ENCODE measurements at regions not wholly inside any gene's neighbourhood (a gene's known extent, or its start where the extent isn't known, plus 50 kb on each side); places are given as distances from the start of the nearest gene placed in this dataset.

- Histone ChIP-seq H3K4me1 (ENCODE audit: control insufficient read depth, extremely low read depth, insufficient read depth, low read length) (peaks cover 9% of the 10 kb centered on the region), H3K4me3 (ENCODE audit: control insufficient read depth in 2 of 3, extremely low read depth in 1 of 3, insufficient read depth in 2 of 3, low read depth in 1 of 3, low read length in 3 of 3) (no peak overlapping the region), H3K27me3 (ENCODE audit: control insufficient read depth, extremely low read depth, insufficient read depth, low read length) (peaks cover 20% of the 10 kb centered on the region), H3K4me2 (ENCODE audit: control insufficient read depth, extremely low read depth, insufficient read depth, low read depth, low read length) (no peak overlapping the region), H3K27ac (ENCODE audit: control insufficient read depth, insufficient read depth, low read length) (no peak overlapping the region), H3K9me3 (ENCODE audit: control insufficient read depth, low read depth, low read length) (no peaks in the 10 kb centered on the region), H3K9ac (ENCODE audit: control insufficient read depth, extremely low read depth, insufficient read depth, low read length) (no peak overlapping the region), H3K36me3 (ENCODE audit: control insufficient read depth in 2 of 2, extremely low read depth in 1 of 2, insufficient read depth in 2 of 2, low read length in 2 of 2) (no peaks in the 10 kb centered on the region), H4K20me1 (ENCODE audit: control insufficient read depth, extremely low read depth, insufficient read depth, low read length) (peaks cover 2% of the 10 kb centered on the region), H3K9me1 (ENCODE audit: control insufficient read depth, extremely low read depth, insufficient read depth, low read length) (no peaks in the 10 kb centered on the region), H3K79me2 (ENCODE audit: control insufficient read depth, insufficient read depth, low read length) (no peaks in the 10 kb centered on the region), H2AFZ (ENCODE audit: control insufficient read depth, low read length) (no peak overlapping the region)
- DNase-seq (ENCODE audit: low read depth, low spot score) (no peak), FAIRE-seq (no peak)
- TF ChIP-seq EZH2 (IDR thresholded peaks at IDR 0.05; ENCODE audit: low read length) (no peak), CTCF (optimal IDR thresholded peaks at IDR 0.05 in 1 of 3, IDR thresholded peaks at IDR 0.05 in 1 of 3, conservative IDR thresholded peaks at IDR 0.05 in 1 of 3; ENCODE audit: extremely low read depth in 1 of 3, insufficient read depth in 2 of 3, low read length in 3 of 3) (no peak)
- dilution Hi-C loops (cut with MboI; ENCODE audit: extremely low pct_ligation_motif_present, low sequenced_read_pairs): no loop called here
Measured at GRCh38 chr16:85472514-85472913, 140.6 kb upstream of the GSE1 start.

DNA sequence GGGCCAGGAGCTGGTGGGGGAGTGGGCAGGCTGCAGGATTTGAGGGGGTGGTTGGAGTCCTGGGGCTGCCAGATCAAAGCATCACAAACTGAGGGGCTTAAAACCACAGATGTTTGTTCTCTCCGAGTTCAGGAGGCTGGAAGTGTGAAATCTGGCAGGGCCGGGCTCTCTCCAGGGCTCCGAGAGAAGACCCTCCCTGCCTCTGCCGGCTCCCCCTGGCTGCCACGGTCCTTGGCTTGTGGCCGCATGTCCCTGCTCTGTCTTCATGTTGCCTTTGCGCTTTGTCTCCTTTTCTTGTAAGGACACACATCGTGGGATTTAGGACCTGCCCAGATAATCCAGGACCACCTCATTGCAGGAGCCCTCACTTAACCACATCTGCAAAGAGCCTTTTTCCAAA, 139.8 kb upstream of the GSE1 start:
- Histone ChIP-seq H3K4me2 (ENCODE audit: control insufficient read depth, extremely low read depth, insufficient read depth, low read depth, low read length) (no peak overlapping the region), H2AFZ (ENCODE audit: control insufficient read depth, low read length) (no peak overlapping the region), H3K9me3 (ENCODE audit: control insufficient read depth, low read depth, low read length) (no peaks in the 10 kb centered on the region), H3K36me3 (ENCODE audit: control insufficient read depth in 2 of 2, extremely low read depth in 1 of 2, insufficient read depth in 2 of 2, low read length in 2 of 2) (no peaks in the 10 kb centered on the region), H3K27ac (ENCODE audit: control insufficient read depth, insufficient read depth, low read length) (no peak overlapping the region), H3K4me1 (ENCODE audit: control insufficient read depth, extremely low read depth, insufficient read depth, low read length) (peaks cover 9% of the 10 kb centered on the region), H3K4me3 (ENCODE audit: control insufficient read depth in 2 of 3, extremely low read depth in 1 of 3, insufficient read depth in 2 of 3, low read depth in 1 of 3, low read length in 3 of 3) (no peak overlapping the region), H3K79me2 (ENCODE audit: control insufficient read depth, insufficient read depth, low read length) (no peaks in the 10 kb centered on the region), H3K9ac (ENCODE audit: control insufficient read depth, extremely low read depth, insufficient read depth, low read length) (no peak overlapping the region), H3K9me1 (ENCODE audit: control insufficient read depth, extremely low read depth, insufficient read depth, low read length) (no peaks in the 10 kb centered on the region), H3K27me3 (ENCODE audit: control insufficient read depth, extremely low read depth, insufficient read depth, low read length) (peaks cover 20% of the 10 kb centered on the region), H4K20me1 (ENCODE audit: control insufficient read depth, extremely low read depth, insufficient read depth, low read length) (peaks cover 2% of the 10 kb centered on the region)
- dilution Hi-C loops (cut with MboI; ENCODE audit: extremely low pct_ligation_motif_present, low sequenced_read_pairs): no loop called here
- no peak for DNase-seq (ENCODE audit: low read depth, low spot score)
- FAIRE-seq: no peak
- no peak for TF ChIP-seq CTCF (optimal IDR thresholded peaks at IDR 0.05 in 1 of 3, IDR thresholded peaks at IDR 0.05 in 1 of 3, conservative IDR thresholded peaks at IDR 0.05 in 1 of 3; ENCODE audit: extremely low read depth in 1 of 3, insufficient read depth in 2 of 3, low read length in 3 of 3)
- TF ChIP-seq EZH2 (IDR thresholded peaks at IDR 0.05; ENCODE audit: low read length): no peak
